ENCODE measurements at regions not wholly inside any gene's neighbourhood (a gene's known extent, or its start where the extent isn't known, plus 50 kb on each side); places are given as distances from the start of the nearest gene placed in this dataset.
"Not testable (repeated sequence)": the region's sequence is repeated elsewhere in the genome, so short reads cannot be mapped to it uniquely, and the experiment has no call there.

DNA sequence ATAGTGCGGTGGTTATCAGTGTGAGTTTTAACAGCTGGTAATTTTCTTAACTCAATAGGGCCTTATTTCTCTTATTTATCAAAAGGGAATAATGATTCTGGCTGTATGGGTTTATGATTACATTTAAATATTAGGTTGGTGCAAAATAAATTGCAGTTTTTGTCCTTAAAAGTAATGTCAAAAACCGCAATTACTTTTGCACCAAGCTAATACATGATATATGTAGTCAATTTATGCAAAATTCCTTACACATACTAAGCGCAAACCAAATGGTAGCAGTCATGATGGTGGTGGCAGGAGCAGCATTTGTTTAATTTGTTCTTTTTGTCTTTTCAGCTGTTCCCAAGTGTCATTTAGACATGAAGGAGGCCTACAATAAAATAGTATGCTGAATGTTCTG lies 1777.1 kb downstream of the OLFM4 start:
- Histone ChIP-seq H3K27me3 (ENCODE audit: low read length) (no peaks in the 10 kb centered on the region), H3K79me2 (ENCODE audit: low read length) (no peaks in the 10 kb centered on the region), H3K4me3 (ENCODE audit: low read length) (no peak overlapping the region), H2AFZ (ENCODE audit: low read length) (no peak overlapping the region), H3K27ac (ENCODE audit: low read length) (no peak overlapping the region), H3F3A (ENCODE audit: low read length, unreplicated experiment) (no peaks in the 10 kb centered on the region), H3K4me2 (ENCODE audit: low read length) (no peak overlapping the region), H3K9ac (ENCODE audit: low read length) (no peak overlapping the region), H3K4me1 (ENCODE audit: insufficient read depth, low read length) (no peaks in the 10 kb centered on the region), H4K20me1 (ENCODE audit: low read length) (no peaks in the 10 kb centered on the region), H3K9me3 (ENCODE audit: low read length) (no peaks in the 10 kb centered on the region), H3K36me3 (ENCODE audit: low read depth, low read length) (no peaks in the 10 kb centered on the region), H3K9me2 (replicated peaks; ENCODE audit: low read length) (no peaks in the 10 kb centered on the region)
- no TSS peak for BruUV-seq (replicated peaks)
- intact Hi-C loops (cut with micrococcal nuclease) = no loop called here
- ChIA-PET CTCF (no interaction called here), POLR2A (ENCODE audit: unreplicated experiment) (no interaction called here)
- TF ChIP-seq EZH2phosphoT487 (IDR thresholded peaks at IDR 0.05; ENCODE audit: borderline replicate concordance, low read length) (no peak), CTCF (conservative IDR thresholded peaks at IDR 0.05; ENCODE audit: low read depth, low read length) (no peak), EZH2 (IDR thresholded peaks at IDR 0.05; ENCODE audit: low read length, unreplicated experiment) (no peak)
- no peak for DNase-seq
- ATAC-seq = no peak

DNA sequence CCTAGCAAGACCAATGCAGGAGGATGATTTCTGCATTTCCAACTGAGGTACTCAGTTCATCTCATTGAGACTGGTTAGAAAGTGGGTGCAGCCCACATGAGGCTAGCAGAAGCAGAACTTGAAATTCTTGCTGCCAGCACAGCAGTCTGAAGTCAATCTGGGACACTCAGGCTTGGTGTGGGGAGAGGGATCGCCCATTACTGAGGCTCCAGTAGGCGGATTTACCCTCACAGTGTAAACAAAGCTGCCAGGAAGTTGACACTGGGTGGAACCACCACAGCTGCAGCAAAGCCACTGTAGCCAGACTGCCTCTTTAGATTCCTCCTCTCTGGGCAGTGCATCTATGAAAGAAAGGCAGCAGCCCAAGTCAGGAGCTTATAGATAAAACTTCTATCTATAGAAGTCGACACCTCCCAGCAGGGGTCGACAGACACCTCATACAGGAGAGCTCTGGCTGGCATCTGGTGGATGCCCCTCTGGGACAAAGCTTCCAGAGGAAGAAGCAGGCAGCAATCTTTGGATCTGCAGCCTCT lies 1793.4 kb downstream of the OLFM4 start:
- H3K9me3 ChIP-seq (ENCODE audit: low read length); H3K9ac ChIP-seq (ENCODE audit: low read length); intact Hi-C loops (cut with micrococcal nuclease); H3F3A ChIP-seq (ENCODE audit: low read length, unreplicated experiment); DNase-seq; H3K9me2 ChIP-seq (replicated peaks; ENCODE audit: low read length); CTCF ChIA-PET; POLR2A ChIA-PET (ENCODE audit: unreplicated experiment); H3K4me3 ChIP-seq (ENCODE audit: low read length); H3K4me1 ChIP-seq (ENCODE audit: insufficient read depth, low read length); H3K79me2 ChIP-seq (ENCODE audit: low read length); H4K20me1 ChIP-seq (ENCODE audit: low read length); H3K27me3 ChIP-seq (ENCODE audit: low read length); H3K4me2 ChIP-seq (ENCODE audit: low read length); H2AFZ ChIP-seq (ENCODE audit: low read length); H3K27ac ChIP-seq (ENCODE audit: low read length); H3K36me3 ChIP-seq (ENCODE audit: low read depth, low read length); BruUV-seq (replicated peaks): not testable (repeated sequence)
- ATAC-seq = peak; percentile 18; the same call in 1 of the 2 replicates

DNA sequence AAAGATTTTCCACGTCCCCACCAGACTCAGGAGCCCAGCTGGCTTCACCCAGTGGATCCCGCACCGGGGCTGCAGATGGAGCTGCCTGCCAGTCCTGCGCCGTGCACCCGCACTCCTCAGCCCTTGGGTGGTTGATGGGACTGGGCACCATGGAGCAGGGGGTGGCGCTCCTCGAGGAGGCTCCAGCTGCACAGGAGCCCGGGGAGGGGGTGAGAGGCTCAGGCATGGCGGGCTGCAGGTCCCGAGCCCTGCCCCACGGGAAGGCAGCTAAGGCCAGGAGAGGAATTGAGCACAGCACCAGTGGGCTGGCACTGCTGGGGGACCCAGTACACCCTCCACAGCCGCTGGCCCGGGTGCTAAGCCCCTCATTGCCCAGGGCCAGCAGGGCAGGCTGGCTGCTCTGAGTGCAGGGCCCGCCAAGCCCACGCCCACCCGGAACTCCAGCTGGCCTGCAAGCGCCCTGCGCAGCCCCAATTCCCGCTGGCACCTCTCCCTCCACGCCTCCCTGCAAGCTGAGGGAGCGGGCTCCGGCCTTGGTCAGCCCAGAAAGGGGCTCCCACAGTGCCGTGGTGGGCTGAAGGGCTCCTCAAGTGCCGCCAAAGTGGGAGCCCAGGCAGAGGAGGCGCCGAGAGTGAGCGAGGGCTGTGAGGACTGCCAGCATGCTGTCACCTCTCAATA lies 1800.9 kb downstream of the OLFM4 start:
- H3K9me2 ChIP-seq (replicated peaks; ENCODE audit: low read length); ATAC-seq; H3K9me3 ChIP-seq (ENCODE audit: low read length); POLR2A ChIA-PET (ENCODE audit: unreplicated experiment); DNase-seq; H2AFZ ChIP-seq (ENCODE audit: low read length); H4K20me1 ChIP-seq (ENCODE audit: low read length); H3K27ac ChIP-seq (ENCODE audit: low read length); BruUV-seq (replicated peaks); H3K27me3 ChIP-seq (ENCODE audit: low read length); H3F3A ChIP-seq (ENCODE audit: low read length, unreplicated experiment); H3K4me3 ChIP-seq (ENCODE audit: low read length); H3K9ac ChIP-seq (ENCODE audit: low read length); intact Hi-C loops (cut with micrococcal nuclease); H3K36me3 ChIP-seq (ENCODE audit: low read depth, low read length); H3K79me2 ChIP-seq (ENCODE audit: low read length); H3K4me2 ChIP-seq (ENCODE audit: low read length); H3K4me1 ChIP-seq (ENCODE audit: insufficient read depth, low read length); CTCF ChIA-PET: not testable (repeated sequence)

DNA sequence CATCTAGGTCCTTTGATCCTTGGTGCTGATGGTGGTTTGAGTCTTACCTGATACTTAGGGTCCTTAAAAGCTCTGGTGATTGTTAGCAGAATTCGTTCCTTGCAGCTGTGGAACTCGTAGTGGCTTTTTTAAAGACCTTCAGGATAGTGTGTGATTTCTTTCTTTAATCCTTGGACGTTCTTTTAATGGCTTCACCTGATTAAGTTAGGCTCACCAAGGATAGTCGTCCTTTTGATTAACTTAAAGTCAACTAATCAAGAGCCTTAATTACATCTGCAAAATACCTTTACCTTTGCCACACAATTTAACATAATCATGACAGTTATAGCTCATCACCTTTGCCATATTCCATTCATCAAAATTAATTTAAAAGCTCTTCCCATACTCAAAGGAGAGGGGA lies 1807.7 kb downstream of the OLFM4 start:
- no peaks in the 10 kb centered on the region for H3K9me3 ChIP-seq (ENCODE audit: low read length)
- no peaks in the 10 kb centered on the region for H3K4me1 ChIP-seq (ENCODE audit: insufficient read depth, low read length)
- no peak overlapping the region for H3K4me2 ChIP-seq (ENCODE audit: low read length)
- ATAC-seq = no peak
- no peaks in the 10 kb centered on the region for H3K36me3 ChIP-seq (ENCODE audit: low read depth, low read length)
- ChIA-PET CTCF (no interaction called here), POLR2A (ENCODE audit: unreplicated experiment) (no interaction called here)
- intact Hi-C loops (cut with micrococcal nuclease) = no loop called here
- H2AFZ ChIP-seq (ENCODE audit: low read length) = no peak overlapping the region
- no peaks in the 10 kb centered on the region for H4K20me1 ChIP-seq (ENCODE audit: low read length)
- H3F3A ChIP-seq (ENCODE audit: low read length, unreplicated experiment) = no peaks in the 10 kb centered on the region
- no peaks in the 10 kb centered on the region for H3K9me2 ChIP-seq (replicated peaks; ENCODE audit: low read length)
- H3K27ac ChIP-seq (ENCODE audit: low read length) = no peak overlapping the region
- TF ChIP-seq EZH2phosphoT487 (IDR thresholded peaks at IDR 0.05; ENCODE audit: borderline replicate concordance, low read length) (no peak), CTCF (conservative IDR thresholded peaks at IDR 0.05; ENCODE audit: low read depth, low read length) (no peak), EZH2 (IDR thresholded peaks at IDR 0.05; ENCODE audit: low read length, unreplicated experiment) (no peak)
- H3K79me2 ChIP-seq (ENCODE audit: low read length) = no peaks in the 10 kb centered on the region
- no peak overlapping the region for H3K9ac ChIP-seq (ENCODE audit: low read length)
- DNase-seq = no peak
- BruUV-seq (replicated peaks) = no TSS peak
- H3K27me3 ChIP-seq (ENCODE audit: low read length) = no peaks in the 10 kb centered on the region
- H3K4me3 ChIP-seq (ENCODE audit: low read length) = no peak overlapping the region

Measured in PC-3 (cell line).